Fibroblast of pulmonary artery (primary cell): ENCODE measurements at regions not wholly inside any gene's neighbourhood (a gene's known extent, or its start where the extent isn't known, plus 50 kb on each side); places are given as distances from the start of the nearest gene placed in this dataset.

ENCODE experiments used
- DNase-seq: peaks from one replicate; pipeline ENCODE4 v3.0.0-alpha.2; 2010; ENCODE audit warnings: low read depth
- H3K4me3 ChIP-seq: replicated peaks from 2 replicates; pipeline ENCODE4 v1.5.1; 2011; ENCODE audit warnings: low read depth, mild to moderate bottlenecking, control low read depth, low read length, moderate library complexity
- CTCF ChIP-seq: IDR thresholded peaks from 2 replicates; pipeline ENCODE4 v1.5.1; 2011; ENCODE audit warnings: mild to moderate bottlenecking, control low read depth, low read length, inconsistent platforms; ENCODE audit errors: missing control alignments

GRCh38 chr5:170444181-170444580 is 55.0 kb upstream of the KCNMB1 start:
- DNase-seq = no peak
- H3K4me3 ChIP-seq = no peak overlapping the region
- no peak for TF ChIP-seq CTCF

GRCh38 chr5:170443624-170444023 is 54.5 kb upstream of the KCNMB1 start:
- no peak for TF ChIP-seq CTCF

GRCh38 chr5:170442921-170443320 is 53.8 kb upstream of the KCNMB1 start:
- no peak for DNase-seq
- TF ChIP-seq CTCF = no peak
- no peak overlapping the region for H3K4me3 ChIP-seq

More at GRCh38 chr5:170443624-170444023, 54.5 kb upstream of the KCNMB1 start:
- no peak for DNase-seq
- H3K4me3 ChIP-seq = no peak overlapping the region

- TF ChIP-seq CTCF = no peak
- no peak overlapping the region for H3K4me3 ChIP-seq
- no peak for DNase-seq
Observed at GRCh38 chr5:170442391-170442790, 53.2 kb upstream of the KCNMB1 start.

GRCh38 chr5:170441393-170441784 is 52.2 kb upstream of the KCNMB1 start:
- H3K4me3 ChIP-seq = no peak overlapping the region
- no peak for DNase-seq
- TF ChIP-seq CTCF = no peak

- no peak for DNase-seq
- no peak for TF ChIP-seq CTCF
- H3K4me3 ChIP-seq = no peak overlapping the region
Observed at GRCh38 chr5:170440771-170441392, 51.7 kb upstream of the KCNMB1 start.

GRCh38 chr5:170439944-170440269 is 50.7 kb upstream of the KCNMB1 start:
- no peak for TF ChIP-seq CTCF
- DNase-seq = no peak
- no peak overlapping the region for H3K4me3 ChIP-seq
